Karpas-422 (cell line): ENCODE measurements at regions not wholly inside any gene's neighbourhood (a gene's known extent, or its start where the extent isn't known, plus 50 kb on each side); places are given as distances from the start of the nearest gene placed in this dataset.

Experiments
- DNase-seq: peaks from one replicate; pipeline ENCODE4 v3.0.0-alpha.2; 2015
- H2AFZ ChIP-seq: fragments of 200-600 bp; sonication (generic); 2 replicates; pipeline ENCODE4 v1.6.1; 2014; ENCODE audit warnings: antibody characterized with exemption, low read length, mixed read lengths
- H3K27ac ChIP-seq: fragments of 200-600 bp; sonication (generic); 2 replicates; pipeline ENCODE4 v1.5.1; 2014; ENCODE audit warnings: mild to moderate bottlenecking, low read length, moderate library complexity
- H3K27me3 ChIP-seq: fragments of 200-600 bp; sonication (generic); 2 replicates; pipeline ENCODE4 v1.6.1; 2014; ENCODE audit warnings: low read length, mixed read lengths
- H3K36me3 ChIP-seq: fragments of 200-600 bp; sonication (generic); 2 replicates; pipeline ENCODE4 v1.6.1; 2014; ENCODE audit warnings: low read length, mixed read lengths; ENCODE audit not compliant: insufficient read depth
- H3K4me1 ChIP-seq: fragments of 200-600 bp; sonication (generic); 2 replicates; pipeline ENCODE4 v1.6.1; 2014; ENCODE audit warnings: mild to moderate bottlenecking, low read length, mixed read lengths
- H3K4me2 ChIP-seq: fragments of 200-600 bp; sonication (generic); 2 replicates; pipeline ENCODE4 v1.6.1; 2014; ENCODE audit warnings: low read length, low read depth, mild to moderate bottlenecking; ENCODE audit not compliant: poor library complexity, severe bottlenecking
- H3K4me3 ChIP-seq: fragments of 200-600 bp; sonication (generic); 2 replicates; pipeline ENCODE4 v1.5.1; 2014; ENCODE audit warnings: mild to moderate bottlenecking, antibody characterized with exemption, low read length, mixed read lengths
- H3K79me2 ChIP-seq: fragments of 200-600 bp; sonication (generic); 2 replicates; pipeline ENCODE4 v1.6.1; 2014; ENCODE audit warnings: mild to moderate bottlenecking, low read length, mixed read lengths
- H3K9ac ChIP-seq: fragments of 200-600 bp; sonication (generic); 2 replicates; pipeline ENCODE4 v1.6.0; 2014; ENCODE audit warnings: low read length
- H3K9me2 ChIP-seq: fragments of 200-600 bp; sonication (generic), shearing (Covaris generic); replicated peaks from 2 replicates; pipeline ENCODE4 v1.6.0; 2014; ENCODE audit warnings: mild to moderate bottlenecking, low read length, moderate library complexity; ENCODE audit not compliant: insufficient read depth
- H3K9me3 ChIP-seq: fragments of 300-700, 200-600 bp; sonication (generic); 2 replicates; pipeline ENCODE4 v1.6.1; 2014; ENCODE audit warnings: low read length, mixed read lengths
- H4K20me1 ChIP-seq: fragments of 200-600 bp; sonication (generic); 2 replicates; pipeline ENCODE4 v1.6.1; 2014; ENCODE audit warnings: mild to moderate bottlenecking, antibody characterized with exemption, low read length, low read depth; ENCODE audit not compliant: insufficient read depth

DNA sequence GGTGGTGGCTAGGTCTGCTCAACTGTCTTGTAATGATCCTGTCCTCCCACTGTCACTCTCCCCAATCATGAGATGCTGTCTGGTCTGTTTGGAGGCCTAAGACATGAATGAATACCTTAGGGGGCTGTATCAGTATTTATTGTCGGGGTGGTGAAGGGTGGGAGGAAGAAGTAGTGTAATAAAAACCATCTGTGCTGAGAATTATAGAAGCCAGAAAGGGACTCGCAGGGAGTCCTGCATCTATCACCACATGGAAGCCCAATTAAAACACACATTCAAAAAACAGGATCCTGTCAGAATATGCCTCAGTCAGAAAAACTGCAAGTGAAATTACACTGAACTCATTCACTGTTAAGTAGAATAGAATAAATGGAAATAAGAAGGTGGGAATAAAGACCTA, 1134.3 kb upstream of the C9orf72 start:
- Histone ChIP-seq H3K4me1 (no peaks in the 10 kb centered on the region), H3K4me2 (no peak overlapping the region), H3K9me3 (peaks cover 21% of the 10 kb centered on the region), H4K20me1 (no peaks in the 10 kb centered on the region), H3K9me2 (0 out of 2 replicates have a peak, but pooled peaks cover 3% of the 10 kb centered on the region), H3K9ac (no peak overlapping the region), H3K36me3 (no peaks in the 10 kb centered on the region), H3K27me3 (no peaks in the 10 kb centered on the region), H3K4me3 (no peak overlapping the region), H3K79me2 (no peaks in the 10 kb centered on the region), H2AFZ (no peak overlapping the region), H3K27ac (no peak overlapping the region)
- no peak for DNase-seq

GRCh38 chr9:28714188-28714587, 1140.9 kb upstream of the C9orf72 start:
- Histone ChIP-seq H2AFZ (no peak overlapping the region), H3K9me3 (peaks cover 15% of the 10 kb centered on the region; the same call in 1 of the 2 replicates), H3K27ac (no peak overlapping the region), H3K9me2 (peaks cover 3% of the 10 kb centered on the region; the same call in 1 of the 2 replicates), H3K4me2 (no peak overlapping the region), H3K36me3 (no peaks in the 10 kb centered on the region), H3K9ac (no peak overlapping the region), H3K79me2 (no peaks in the 10 kb centered on the region), H3K4me3 (no peak overlapping the region), H3K27me3 (no peaks in the 10 kb centered on the region), H4K20me1 (no peaks in the 10 kb centered on the region), H3K4me1 (no peaks in the 10 kb centered on the region)
- DNase-seq: no peak

GRCh38 chr9:28718226-28718625, 1144.9 kb upstream of the C9orf72 start:
- Histone ChIP-seq H3K9me3 (peaks cover 6% of the 10 kb centered on the region; the same call in 1 of the 2 replicates), H3K9ac (no peak overlapping the region), H3K27me3 (no peaks in the 10 kb centered on the region), H4K20me1 (no peaks in the 10 kb centered on the region), H3K79me2 (no peaks in the 10 kb centered on the region), H3K36me3 (no peaks in the 10 kb centered on the region), H2AFZ (no peak overlapping the region), H3K9me2 (no peaks in the 10 kb centered on the region; the same call in 1 of the 2 replicates), H3K4me1 (no peaks in the 10 kb centered on the region), H3K4me2 (no peak overlapping the region), H3K27ac (no peak overlapping the region), H3K4me3 (no peak overlapping the region)
- DNase-seq: no peak

DNA sequence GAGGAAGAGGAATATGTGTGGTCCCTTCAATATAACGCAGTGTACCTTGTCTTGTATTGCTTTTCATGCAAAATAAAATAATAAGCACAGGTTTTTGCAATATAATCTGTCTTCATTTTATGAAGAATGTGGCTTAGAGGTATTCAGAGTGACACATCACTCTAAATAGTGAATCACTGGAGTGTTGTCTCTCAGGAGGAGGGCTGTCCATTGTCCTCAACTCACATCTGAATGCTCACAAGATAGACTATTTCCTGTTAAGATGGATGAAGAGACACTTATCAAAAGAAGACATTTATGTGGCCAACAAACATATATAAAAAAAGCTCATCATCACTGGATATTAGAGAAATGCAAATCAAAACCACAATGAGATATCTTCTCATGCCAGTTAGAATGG, 1147.5 kb upstream of the C9orf72 start:
- H3K27me3 ChIP-seq: no peaks in the 10 kb centered on the region
- no peak overlapping the region for H3K4me3 ChIP-seq
- no peak overlapping the region for H3K27ac ChIP-seq
- H3K9ac ChIP-seq: no peak overlapping the region
- H3K4me1 ChIP-seq: no peaks in the 10 kb centered on the region
- no peaks in the 10 kb centered on the region for H3K36me3 ChIP-seq
- H4K20me1 ChIP-seq: no peaks in the 10 kb centered on the region
- H3K4me2 ChIP-seq: no peak overlapping the region
- DNase-seq: no peak
- peaks cover 10% of the 10 kb centered on the region; the same call in 1 of the 2 replicates for H3K9me3 ChIP-seq
- no peaks in the 10 kb centered on the region; the same call in 1 of the 2 replicates for H3K9me2 ChIP-seq
- H2AFZ ChIP-seq: no peak overlapping the region
- H3K79me2 ChIP-seq: no peaks in the 10 kb centered on the region

DNA sequence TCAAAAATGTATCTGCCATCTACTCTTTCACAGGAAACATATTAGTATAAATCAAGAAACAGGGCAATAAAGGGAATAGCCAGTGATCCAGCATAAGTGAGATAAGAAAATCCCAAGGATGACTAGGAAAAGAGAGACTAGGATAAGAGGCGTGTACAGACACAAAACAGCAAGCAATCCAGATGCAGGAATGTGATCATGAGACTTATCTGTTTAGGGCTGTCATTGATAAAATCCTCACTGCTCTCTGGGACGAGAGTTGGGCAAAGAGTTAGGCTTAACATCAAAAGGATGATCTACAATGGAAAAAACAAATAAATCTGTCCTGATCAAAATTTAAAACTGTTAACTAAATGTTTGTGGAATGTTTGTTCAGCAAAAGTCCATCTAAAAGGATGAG, 1156.8 kb upstream of the C9orf72 start:
- Histone ChIP-seq H3K36me3 (no peaks in the 10 kb centered on the region), H2AFZ (no peak overlapping the region), H3K9ac (no peak overlapping the region), H3K27me3 (no peaks in the 10 kb centered on the region), H3K27ac (no peak overlapping the region), H3K4me3 (no peak overlapping the region), H3K79me2 (no peaks in the 10 kb centered on the region), H3K9me2 (no peaks in the 10 kb centered on the region), H3K4me2 (no peak overlapping the region), H3K9me3 (peaks cover 7% of the 10 kb centered on the region), H3K4me1 (no peaks in the 10 kb centered on the region), H4K20me1 (no peaks in the 10 kb centered on the region)
- DNase-seq: no peak

DNA sequence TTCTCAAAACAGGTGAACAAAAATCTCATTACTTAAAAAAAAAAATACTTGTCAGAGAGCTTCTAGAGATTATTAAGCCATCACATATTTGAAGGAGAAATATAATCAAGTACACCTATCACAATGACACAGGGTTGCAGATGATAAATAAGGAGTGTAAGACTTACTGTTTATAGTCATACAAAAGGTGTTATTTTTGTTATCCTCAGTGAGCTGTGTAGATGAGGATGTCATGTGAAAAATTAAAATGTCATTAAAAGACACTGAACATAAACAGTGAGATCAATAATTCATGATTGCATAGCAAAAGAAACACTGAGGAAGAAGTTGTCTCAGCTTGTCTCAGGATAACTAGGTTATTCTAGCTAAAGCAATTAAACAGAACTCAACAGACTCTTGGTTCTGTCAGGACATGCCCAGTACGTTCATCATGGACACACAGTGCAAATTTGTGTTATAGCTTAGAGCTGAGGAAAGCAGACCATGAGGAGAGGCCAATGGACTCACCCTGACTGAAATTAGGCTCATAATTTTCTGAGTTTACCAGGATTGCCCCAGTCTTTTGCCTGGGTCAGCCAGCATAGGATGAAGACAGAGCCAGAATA, 1162.6 kb upstream of the C9orf72 start:
- no peak for DNase-seq
- H4K20me1 ChIP-seq: no peaks in the 10 kb centered on the region
- H3K4me3 ChIP-seq: no peak overlapping the region
- peaks cover 3% of the 10 kb centered on the region; the same call in 1 of the 2 replicates for H3K9me3 ChIP-seq
- H3K4me1 ChIP-seq: no peaks in the 10 kb centered on the region
- H3K4me2 ChIP-seq: no peak overlapping the region
- no peaks in the 10 kb centered on the region for H3K36me3 ChIP-seq
- no peaks in the 10 kb centered on the region for H3K79me2 ChIP-seq
- no peaks in the 10 kb centered on the region for H3K27me3 ChIP-seq
- H3K9me2 ChIP-seq: no peaks in the 10 kb centered on the region
- no peak overlapping the region for H2AFZ ChIP-seq
- no peak overlapping the region for H3K27ac ChIP-seq
- no peak overlapping the region for H3K9ac ChIP-seq

GRCh38 chr9:28741459-28741858, 1168.2 kb upstream of the C9orf72 start:
- no peaks in the 10 kb centered on the region for H3K36me3 ChIP-seq

GRCh38 chr9:28747351-28747985, 1174.2 kb upstream of the C9orf72 start:
- Histone ChIP-seq H2AFZ (no peak overlapping the region), H4K20me1 (no peaks in the 10 kb centered on the region), H3K4me2 (no peak overlapping the region), H3K27me3 (no peaks in the 10 kb centered on the region), H3K9me2 (no peaks in the 10 kb centered on the region), H3K9ac (no peak overlapping the region), H3K4me3 (no peak overlapping the region), H3K9me3 (peaks cover 18% of the 10 kb centered on the region), H3K79me2 (no peaks in the 10 kb centered on the region), H3K36me3 (no peaks in the 10 kb centered on the region), H3K4me1 (no peaks in the 10 kb centered on the region), H3K27ac (no peak overlapping the region)
- DNase-seq: no peak

More at GRCh38 chr9:28741459-28741858, 1168.2 kb upstream of the C9orf72 start:
- Histone ChIP-seq H3K9me3 (peaks cover 15% of the 10 kb centered on the region), H2AFZ (no peak overlapping the region), H3K27me3 (no peaks in the 10 kb centered on the region), H3K4me2 (no peak overlapping the region), H4K20me1 (no peaks in the 10 kb centered on the region), H3K27ac (no peak overlapping the region), H3K79me2 (no peaks in the 10 kb centered on the region), H3K9me2 (no peaks in the 10 kb centered on the region), H3K4me1 (no peaks in the 10 kb centered on the region), H3K4me3 (no peak overlapping the region), H3K9ac (no peak overlapping the region)
- no peak for DNase-seq
